Stimulated activated CD8-positive, alpha-beta memory T cell treated with anti-CD3 and anti-CD28 coated beads, Interleukin-7, amount 100 ng/mL, for 4 hours (primary cell): ENCODE measurements at regions not wholly inside any gene's neighbourhood (a gene's known extent, or its start where the extent isn't known, plus 50 kb on each side); places are given as distances from the start of the nearest gene placed in this dataset.

Source experiments
- DNase-seq, 2 donors: peaks; one replicate each; pipeline ENCODE4 v3.0.0-alpha.2; 2020; ENCODE audit warnings: low read depth in 2 of 2

DNA sequence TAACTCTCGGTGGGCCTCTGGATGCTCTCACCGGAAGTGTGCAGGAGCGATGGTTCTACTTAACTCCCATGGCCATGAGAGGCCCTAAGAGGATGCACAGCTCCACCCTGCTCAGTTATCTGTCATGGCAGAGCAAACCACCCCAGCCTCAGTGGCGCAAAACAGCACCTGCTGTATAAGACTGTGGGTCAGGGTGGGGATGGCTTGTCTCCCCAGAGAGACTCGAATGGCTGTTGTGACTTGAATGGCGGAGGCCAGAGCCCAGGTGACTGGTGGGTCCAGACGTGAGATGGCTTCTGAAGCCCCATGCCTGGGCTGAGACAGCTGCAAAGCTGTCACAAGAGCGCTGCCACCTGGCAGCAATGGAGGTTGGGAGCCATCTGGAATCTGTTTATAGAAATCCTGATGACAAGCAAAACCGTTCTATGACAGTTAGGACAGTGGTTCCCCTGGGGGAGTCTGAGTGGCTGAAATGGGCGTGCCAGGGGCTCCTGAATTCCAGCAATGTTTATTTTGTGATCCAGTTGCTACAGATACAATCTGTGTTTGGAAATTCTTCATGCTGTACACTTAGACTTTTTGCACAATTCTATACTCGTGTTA lies 490.5 kb downstream of the TCERG1L start:
- no peak for DNase-seq

DNA sequence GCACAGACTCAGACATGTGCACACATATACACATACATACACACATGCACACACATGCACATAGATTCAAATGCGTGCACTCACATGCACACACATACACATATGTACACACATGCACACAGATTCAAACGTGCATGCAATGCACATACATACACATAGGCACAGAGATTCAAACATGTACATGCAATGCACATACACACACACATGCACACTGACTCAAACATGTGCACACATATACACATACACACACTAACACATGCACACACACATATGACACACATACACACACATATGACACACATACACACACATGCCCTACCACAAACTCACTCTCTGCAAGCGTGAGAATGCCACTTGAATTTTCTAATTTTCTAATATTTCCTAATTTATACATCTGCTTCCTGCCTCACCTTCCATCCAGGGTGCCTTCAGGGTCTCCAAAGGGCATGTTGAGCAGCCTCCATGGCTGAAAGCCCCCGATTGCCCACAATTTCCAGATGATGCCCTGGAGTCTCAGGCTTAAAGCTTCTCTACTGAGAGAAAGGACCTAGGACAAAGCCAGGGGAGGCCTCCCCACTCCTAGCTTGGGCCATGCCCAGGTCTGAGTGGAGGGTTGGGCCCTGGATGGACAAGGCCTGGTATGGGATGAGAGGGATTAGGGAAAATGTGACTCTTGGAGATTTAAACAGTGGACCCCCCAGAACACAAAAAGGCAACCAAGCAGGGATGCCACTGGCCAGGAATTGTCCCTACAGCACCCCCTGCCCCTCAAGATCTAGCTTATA lies 487.1 kb downstream of the TCERG1L start:
- DNase-seq, result no peak

DNA sequence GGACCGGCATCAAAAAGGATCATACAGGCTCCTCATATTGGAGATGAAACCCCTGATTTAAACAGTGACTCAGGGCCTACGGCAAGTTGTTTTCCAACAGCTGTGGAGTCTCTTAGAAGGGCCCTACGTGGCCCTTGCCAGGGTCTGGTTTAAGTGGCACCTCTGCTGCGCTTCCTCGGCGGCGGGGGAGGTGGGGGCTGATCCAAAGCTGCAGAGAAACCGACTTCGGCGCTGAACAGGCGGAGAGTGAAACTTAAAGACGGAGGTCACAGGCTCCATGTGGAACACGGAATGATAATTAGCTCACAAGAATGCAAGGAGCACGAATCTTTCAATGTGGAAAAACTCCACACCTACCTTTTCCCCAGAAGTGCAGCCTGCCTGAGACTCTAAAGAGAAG lies 477.9 kb downstream of the TCERG1L start:
- no peak for DNase-seq

- no peak for DNase-seq
Observed at GRCh38 chr10:130834170-130834569, 477.4 kb downstream of the TCERG1L start.

DNA sequence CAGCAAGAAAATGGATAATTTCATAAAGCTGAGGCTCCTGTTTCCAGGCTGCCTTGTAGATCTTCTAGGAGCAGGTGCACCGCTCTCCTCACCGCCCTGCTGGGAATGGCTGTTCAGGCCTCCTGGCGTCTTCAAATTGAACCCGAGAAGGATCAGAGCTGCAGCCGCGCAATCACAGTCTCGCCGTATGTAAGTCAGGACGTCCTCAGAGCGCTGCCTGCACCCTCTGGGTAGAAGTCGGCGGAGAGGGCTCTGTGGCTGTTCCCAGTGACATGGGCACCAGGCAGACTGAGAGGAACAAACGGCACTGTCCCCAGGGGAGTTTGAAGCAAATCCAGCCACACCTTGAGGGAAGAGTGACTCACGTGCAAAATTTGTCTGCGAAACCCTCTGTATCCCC lies 476.9 kb downstream of the TCERG1L start:
- DNase-seq, result no peak

DNA sequence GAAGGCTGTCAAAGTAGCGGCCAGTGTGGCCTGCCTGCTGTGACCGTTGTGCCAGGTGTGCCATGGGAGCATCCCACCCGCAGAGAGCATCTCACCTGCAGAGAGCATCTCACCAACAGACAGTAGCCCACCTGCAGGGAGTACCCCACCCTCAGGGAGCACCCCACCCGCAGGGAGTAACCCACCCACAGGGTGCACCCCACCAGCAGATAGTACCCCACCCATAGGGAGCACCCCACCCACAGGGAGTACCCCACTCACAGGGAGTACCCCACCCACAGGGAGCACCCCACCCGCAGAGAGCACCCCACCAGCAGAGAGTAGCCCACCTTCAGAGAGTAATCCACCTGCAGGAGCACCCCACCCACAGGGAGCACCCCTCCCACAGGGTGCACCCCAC lies 476.5 kb downstream of the TCERG1L start:
- no peak for DNase-seq

DNA sequence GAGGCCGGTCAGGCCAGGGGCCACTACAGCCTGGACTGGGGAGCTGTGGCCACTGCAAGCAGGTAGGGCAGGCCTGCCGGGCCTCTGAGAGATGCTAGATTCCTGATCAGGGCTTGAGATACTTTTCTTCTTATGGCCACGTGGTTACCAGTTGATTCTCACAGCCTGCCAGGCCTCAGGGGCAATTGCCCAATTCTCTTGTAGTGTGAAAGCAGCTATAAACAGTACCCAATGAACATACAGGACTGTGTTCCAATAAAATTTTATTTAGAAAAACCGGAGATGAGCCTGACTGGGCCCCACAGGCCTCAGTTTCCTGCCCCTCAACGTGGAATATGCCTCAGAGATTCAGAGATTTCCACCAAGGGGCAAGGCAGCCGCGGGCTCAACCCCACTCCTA lies 475.2 kb downstream of the TCERG1L start:
- DNase-seq, result no peak

- DNase-seq, result no peak
Observed at GRCh38 chr10:130843051-130843653, 468.4 kb downstream of the TCERG1L start.

DNA sequence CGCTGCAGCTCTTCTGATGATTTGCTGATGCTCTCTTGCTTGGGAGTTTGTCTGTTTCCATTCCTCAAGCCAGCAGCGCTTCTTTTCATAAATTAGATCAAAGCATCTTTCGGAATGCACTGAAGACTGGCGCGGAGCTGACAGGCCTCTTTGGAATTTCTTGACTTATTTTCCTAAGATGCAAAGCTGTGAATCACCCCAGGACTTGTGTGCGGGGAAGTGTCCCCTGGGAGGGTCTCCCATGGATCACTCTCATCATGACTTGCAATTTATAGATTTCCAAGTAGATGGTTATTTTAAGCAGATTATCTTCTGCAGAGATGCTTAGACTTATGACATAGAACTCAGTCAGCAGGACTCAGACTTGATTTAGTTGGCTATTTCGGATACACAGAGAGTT lies 467.2 kb downstream of the TCERG1L start:
- DNase-seq, result no peak

GRCh38 chr10:130847170-130847569 lies 464.4 kb downstream of the TCERG1L start:
- no peak for DNase-seq

- no peak for DNase-seq
Observed at GRCh38 chr10:130848855-130849254, 462.7 kb downstream of the TCERG1L start.

- no peak for DNase-seq
Observed at GRCh38 chr10:130854151-130854550, 457.4 kb downstream of the TCERG1L start.

GRCh38 chr10:130857631-130858295 lies 453.8 kb downstream of the TCERG1L start:
- DNase-seq, result no peak

DNA sequence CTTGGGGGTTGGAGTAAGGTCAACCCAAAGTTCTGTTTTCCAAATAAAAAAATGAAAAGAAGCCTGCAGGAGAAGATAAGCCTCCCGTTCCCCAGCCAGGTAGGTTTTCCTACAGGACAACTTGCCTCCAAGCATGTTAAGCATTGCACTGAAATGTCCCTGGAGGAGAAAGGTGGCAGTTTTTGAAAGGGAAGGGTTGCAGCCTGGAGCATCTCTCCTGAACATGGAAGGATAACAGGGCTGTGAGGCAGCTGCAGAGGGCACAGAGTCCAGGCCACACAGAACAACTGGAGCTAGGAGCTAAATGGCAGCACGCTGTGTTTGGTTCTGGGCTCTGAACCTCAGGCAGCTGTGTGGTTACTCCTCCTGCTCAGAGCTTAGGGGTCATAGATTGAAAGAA lies 452.9 kb downstream of the TCERG1L start:
- DNase-seq, result no peak

- DNase-seq, result no peak
Observed at GRCh38 chr10:130859427-130859826, 452.1 kb downstream of the TCERG1L start.

DNA sequence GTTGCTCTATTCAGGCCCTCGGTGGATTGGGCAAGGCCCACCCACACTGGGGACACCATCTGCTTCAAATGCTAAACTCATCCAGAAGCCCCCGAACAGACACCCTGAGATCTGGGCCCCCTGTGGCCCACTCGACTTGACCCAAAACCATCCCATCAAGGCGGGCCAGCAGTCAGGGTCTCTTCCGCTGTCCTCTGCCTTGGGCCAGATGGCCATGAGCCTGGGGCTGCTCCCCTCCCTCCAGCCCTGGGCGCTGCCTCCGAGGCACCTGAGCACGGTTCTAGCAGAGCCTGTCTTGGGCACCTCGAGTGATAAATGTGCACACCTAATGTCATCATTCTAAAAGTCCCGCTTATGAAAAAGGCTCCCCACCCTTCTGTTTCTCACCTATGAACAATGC lies 449.4 kb downstream of the TCERG1L start:
- no peak for DNase-seq

- DNase-seq, result no peak
Observed at GRCh38 chr10:130862626-130863025, 448.9 kb downstream of the TCERG1L start.

DNA sequence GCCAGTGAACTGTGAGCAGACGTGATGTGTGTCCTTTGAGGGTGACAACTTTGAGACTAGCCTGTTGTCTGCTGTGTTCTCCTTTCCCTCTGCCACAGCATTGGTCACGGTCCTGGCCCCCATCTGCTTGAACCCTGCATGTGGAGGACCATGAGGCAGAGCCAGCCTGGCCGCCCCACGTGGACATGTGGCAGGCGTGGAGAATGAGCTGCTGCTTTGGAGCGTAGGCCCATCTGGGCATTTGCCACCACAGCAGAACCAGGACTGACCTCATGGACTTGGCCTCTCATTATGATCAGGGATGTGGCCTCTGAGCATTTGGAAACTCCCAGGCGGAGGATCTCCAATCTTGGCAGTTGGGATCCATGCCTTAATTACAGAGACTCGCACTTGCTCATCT lies 448.5 kb downstream of the TCERG1L start:
- no peak for DNase-seq

GRCh38 chr10:130864961-130865818 lies 446.3 kb downstream of the TCERG1L start:
- no peak for DNase-seq

GRCh38 chr10:130866857-130867256 lies 444.7 kb downstream of the TCERG1L start:
- DNase-seq, result no peak

- no peak for DNase-seq
Observed at GRCh38 chr10:130867446-130868194, 443.9 kb downstream of the TCERG1L start.
